ENCODE measurements at regions not wholly inside any gene's neighbourhood (a gene's known extent, or its start where the extent isn't known, plus 50 kb on each side); places are given as distances from the start of the nearest gene placed in this dataset.

- FAIRE-seq (no peak), DNase-seq (ENCODE audit: low read depth, low spot score) (no peak)
- dilution Hi-C loops (cut with MboI; ENCODE audit: extremely low pct_ligation_motif_present, low sequenced_read_pairs) = no loop called here
- CTCF ChIA-PET = no interaction called here
- Histone ChIP-seq H3K36me3 (ENCODE audit: control insufficient read depth in 2 of 2, extremely low read depth in 1 of 2, insufficient read depth in 2 of 2, low read length in 2 of 2) (no peaks in the 10 kb centered on the region), H2AFZ (ENCODE audit: low read depth, low read length) (no peak overlapping the region), H3K79me2 (ENCODE audit: control insufficient read depth, insufficient read depth, low read length) (no peaks in the 10 kb centered on the region), H4K20me1 (replicated peaks; ENCODE audit: control insufficient read depth, extremely low read depth, insufficient read depth, low read length) (no peaks in the 10 kb centered on the region), H3K4me1 (ENCODE audit: control insufficient read depth, extremely low read depth, insufficient read depth, low read length) (no peaks in the 10 kb centered on the region), H3K9me3 (replicated peaks; ENCODE audit: control insufficient read depth, insufficient read depth, low read length) (no peaks in the 10 kb centered on the region), H3K27me3 (ENCODE audit: control insufficient read depth in 2 of 2, insufficient read depth in 2 of 2, low read length in 2 of 2) (no peaks in the 10 kb centered on the region), H3K9me1 (replicated peaks; ENCODE audit: control insufficient read depth, extremely low read depth, insufficient read depth, low read length) (no peaks in the 10 kb centered on the region), H3K9ac (replicated peaks; ENCODE audit: extremely low read depth, insufficient read depth, low read length) (no peak overlapping the region), H3K4me3 (replicated peaks in 1 of 3; ENCODE audit: insufficient read depth in 1 of 3, low read depth in 1 of 3, low read length in 3 of 3) (no peak overlapping the region), H3K27ac (ENCODE audit: insufficient read depth, low read depth, low read length) (no peak overlapping the region), H3K4me2 (ENCODE audit: insufficient read depth, low read length) (no peak overlapping the region)
- intact Hi-C loops (cut with micrococcal nuclease) = loop anchor here (5.0 kb wide), 1 partner anchor 546 kb away; no protein-coding TSS in a partner anchor
- POLR2A ChIA-PET = no interaction called here
- TF ChIP-seq MAX (IDR thresholded peaks at IDR 0.05; ENCODE audit: insufficient read depth, insufficient read length) (no peak), JUN (IDR thresholded peaks at IDR 0.05; ENCODE audit: borderline replicate concordance, insufficient read depth, insufficient read length, low read depth) (no peak), MYC (IDR thresholded peaks at IDR 0.05; ENCODE audit: low read depth, low read length) (no peak), POLR2AphosphoS5 (IDR thresholded peaks at IDR 0.05; ENCODE audit: insufficient read depth, low read depth, low read length) (no peak)
- BruUV-seq (replicated peaks) = no TSS peak
These were observed 268.1 kb downstream of the NSG2 start for GRCh38 chr5:174313615-174314014.

GRCh38 chr5:174314261-174314660 is 268.8 kb downstream of the NSG2 start:
- dilution Hi-C loops (cut with MboI; ENCODE audit: extremely low pct_ligation_motif_present, low sequenced_read_pairs) = no loop called here
- DNase-seq (ENCODE audit: low read depth, low spot score) (no peak), FAIRE-seq (no peak)
- no peaks in the 10 kb centered on the region for H3K27me3 ChIP-seq (ENCODE audit: control insufficient read depth in 2 of 2, insufficient read depth in 2 of 2, low read length in 2 of 2)
- no peak overlapping the region for H2AFZ ChIP-seq (ENCODE audit: low read depth, low read length)
- no peak overlapping the region for H3K4me2 ChIP-seq (ENCODE audit: insufficient read depth, low read length)
- H3K4me3 ChIP-seq (replicated peaks in 1 of 3; ENCODE audit: insufficient read depth in 1 of 3, low read depth in 1 of 3, low read length in 3 of 3) = no peak overlapping the region
- no peaks in the 10 kb centered on the region for H3K9me3 ChIP-seq (replicated peaks; ENCODE audit: control insufficient read depth, insufficient read depth, low read length)
- H4K20me1 ChIP-seq (replicated peaks; ENCODE audit: control insufficient read depth, extremely low read depth, insufficient read depth, low read length) = no peaks in the 10 kb centered on the region
- TF ChIP-seq CTCF (IDR thresholded peaks at IDR 0.05; ENCODE audit: extremely low read depth in 1 of 2, insufficient read depth in 1 of 2, low read depth in 1 of 2, low read length in 2 of 2) (no peak), MAX (IDR thresholded peaks at IDR 0.05; ENCODE audit: insufficient read depth, insufficient read length) (no peak)
- H3K27ac ChIP-seq (ENCODE audit: insufficient read depth, low read depth, low read length) = no peak overlapping the region
- no peak overlapping the region for H3K9ac ChIP-seq (replicated peaks; ENCODE audit: extremely low read depth, insufficient read depth, low read length)
- H3K9me1 ChIP-seq (replicated peaks; ENCODE audit: control insufficient read depth, extremely low read depth, insufficient read depth, low read length) = no peaks in the 10 kb centered on the region
- ChIA-PET CTCF (no interaction called here), POLR2A (no interaction called here)
- no peaks in the 10 kb centered on the region for H3K79me2 ChIP-seq (ENCODE audit: control insufficient read depth, insufficient read depth, low read length)
- H3K36me3 ChIP-seq (ENCODE audit: control insufficient read depth in 2 of 2, extremely low read depth in 1 of 2, insufficient read depth in 2 of 2, low read length in 2 of 2) = no peaks in the 10 kb centered on the region
- no peaks in the 10 kb centered on the region for H3K4me1 ChIP-seq (ENCODE audit: control insufficient read depth, extremely low read depth, insufficient read depth, low read length)
- intact Hi-C loops (cut with micrococcal nuclease) = loop anchor here (5.0 kb wide), 1 partner anchor 547 kb away; no protein-coding TSS in a partner anchor
- no TSS peak for BruUV-seq (replicated peaks)
